ENCODE measurements at regions not wholly inside any gene's neighbourhood (a gene's known extent, or its start where the extent isn't known, plus 50 kb on each side); places are given as distances from the start of the nearest gene placed in this dataset.
"Not testable (repeated sequence)": the region's sequence is repeated elsewhere in the genome, so short reads cannot be mapped to it uniquely, and the experiment has no call there.

DNA sequence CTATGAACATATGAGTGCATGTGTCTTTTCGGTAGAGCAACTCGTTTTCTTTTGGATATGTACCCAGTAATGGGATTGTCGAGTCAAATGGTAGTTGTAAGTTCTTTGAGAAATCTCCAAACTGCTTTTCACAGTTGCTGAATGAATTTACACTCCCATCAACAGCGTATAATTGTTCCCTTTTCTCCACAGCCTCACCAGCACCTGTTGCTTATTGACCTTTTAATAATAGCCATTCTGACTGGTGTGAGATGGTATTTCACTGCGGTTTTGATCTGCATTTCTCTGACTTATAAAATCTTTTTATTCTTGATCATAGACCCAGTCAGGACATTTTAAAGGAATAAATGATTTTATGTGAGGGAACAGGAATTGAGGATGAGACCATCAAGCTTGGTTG lies 165.0 kb upstream of the KCTD3 start:
- no peak for DNase-seq

- DNase-seq, result no peak
Measured at GRCh38 chr1:215405211-215405610, 161.9 kb upstream of the KCTD3 start.

- no peak for DNase-seq
Measured at GRCh38 chr1:215406927-215407326, 160.2 kb upstream of the KCTD3 start.

DNA sequence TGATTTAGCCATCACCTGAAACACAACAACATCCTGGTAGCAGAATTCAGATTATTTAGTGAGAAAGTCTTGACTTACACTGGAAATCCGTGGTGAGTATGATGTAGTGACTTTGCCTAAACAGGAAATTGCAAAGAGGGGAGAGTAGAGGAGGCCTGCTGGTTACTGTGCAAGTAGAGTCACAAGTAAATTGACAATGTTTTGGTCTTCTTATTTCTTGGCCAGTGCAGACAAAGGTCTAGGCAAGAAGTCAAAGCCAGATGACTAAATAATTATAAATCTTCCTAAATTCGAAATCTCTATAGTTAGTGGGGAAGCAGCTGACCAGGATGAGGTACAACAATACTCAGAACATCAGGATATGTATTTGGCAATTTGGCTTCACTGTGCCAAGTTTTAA lies 159.5 kb upstream of the KCTD3 start:
- no peak for DNase-seq

DNA sequence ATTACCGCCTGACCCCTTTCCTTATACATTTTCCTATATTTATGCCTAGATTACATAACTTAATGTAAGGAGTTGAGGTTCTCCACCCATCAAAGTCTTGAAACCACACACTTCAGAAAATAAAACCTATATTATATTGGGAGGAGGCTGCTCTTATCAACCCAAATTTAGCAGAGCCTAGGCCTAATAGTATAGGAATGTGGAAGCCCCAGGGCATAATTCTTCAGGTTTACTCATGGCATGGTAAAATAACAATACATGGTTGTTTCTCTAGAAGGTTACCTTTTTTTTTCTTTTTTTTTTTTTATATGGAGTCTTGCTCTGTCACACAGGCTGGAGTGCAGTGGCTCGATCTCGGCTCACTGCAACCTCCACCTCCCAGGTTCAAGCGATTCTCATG lies 157.6 kb upstream of the KCTD3 start:
- DNase-seq, result not testable (repeated sequence)

DNA sequence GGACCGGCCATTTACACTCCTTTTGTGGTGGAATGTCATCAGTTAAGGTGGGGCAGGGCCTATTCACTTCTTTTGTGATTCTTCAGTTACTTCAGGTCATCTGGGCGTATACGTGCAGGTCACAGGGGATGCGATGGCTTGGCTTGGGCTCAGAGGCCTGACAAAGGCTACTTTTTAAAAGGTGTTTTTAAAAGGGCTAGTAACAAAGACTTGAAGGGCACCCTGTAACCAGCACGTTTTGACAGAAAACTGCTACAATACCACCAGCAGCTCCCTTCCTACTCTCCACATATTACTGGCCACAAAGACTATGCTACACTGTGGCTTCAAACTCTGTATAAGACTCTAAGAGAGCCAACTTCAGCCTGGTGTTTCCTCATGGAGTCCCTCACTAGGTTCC lies 151.6 kb upstream of the KCTD3 start:
- DNase-seq, result not testable (repeated sequence)

- DNase-seq, result no peak
Measured at GRCh38 chr1:215416497-215416896, 150.6 kb upstream of the KCTD3 start.

DNA sequence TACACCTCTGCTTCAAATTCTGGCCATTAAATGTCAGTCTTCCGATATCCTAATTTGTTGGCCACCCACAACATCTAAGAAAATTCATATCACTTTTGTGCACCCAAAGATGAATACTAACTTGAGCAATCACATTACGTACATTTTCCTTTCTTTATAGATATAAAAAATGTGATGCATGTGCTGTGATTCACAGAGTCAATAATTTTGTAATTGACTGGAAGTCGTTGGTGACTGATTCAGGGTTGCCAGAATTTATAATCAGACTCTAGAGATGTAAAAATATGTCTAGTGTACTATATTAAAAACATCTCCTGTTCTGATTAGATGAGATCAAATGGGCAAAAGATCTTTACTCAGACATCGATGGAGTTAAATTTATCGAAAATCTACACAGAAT lies 150.0 kb upstream of the KCTD3 start:
- no peak for DNase-seq

GRCh38 chr1:215418876-215419447 lies 148.1 kb upstream of the KCTD3 start:
- DNase-seq, result no peak

DNA sequence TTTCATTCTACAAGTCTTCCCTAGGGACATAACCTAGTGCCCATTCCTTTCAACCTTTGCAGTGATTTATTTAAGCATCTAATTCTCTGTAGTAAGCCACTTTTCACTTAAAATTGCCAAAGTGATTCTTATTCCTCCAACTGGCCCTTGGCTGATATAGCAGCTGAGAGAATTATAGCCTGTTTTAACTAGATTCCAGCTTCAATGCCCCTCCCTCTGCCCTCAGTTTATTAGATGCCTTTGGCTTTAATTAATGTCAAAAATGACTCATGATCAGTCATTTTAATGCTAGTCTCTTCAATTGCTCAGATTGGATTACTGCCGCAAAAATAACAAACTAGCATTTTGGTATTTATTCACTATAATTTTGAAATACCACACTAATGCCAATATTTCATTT lies 145.4 kb upstream of the KCTD3 start:
- DNase-seq, result no peak

GRCh38 chr1:215423288-215423687 lies 143.8 kb upstream of the KCTD3 start:
- DNase-seq, result no peak

GRCh38 chr1:215425138-215425537 lies 142.0 kb upstream of the KCTD3 start:
- DNase-seq, result no peak

DNA sequence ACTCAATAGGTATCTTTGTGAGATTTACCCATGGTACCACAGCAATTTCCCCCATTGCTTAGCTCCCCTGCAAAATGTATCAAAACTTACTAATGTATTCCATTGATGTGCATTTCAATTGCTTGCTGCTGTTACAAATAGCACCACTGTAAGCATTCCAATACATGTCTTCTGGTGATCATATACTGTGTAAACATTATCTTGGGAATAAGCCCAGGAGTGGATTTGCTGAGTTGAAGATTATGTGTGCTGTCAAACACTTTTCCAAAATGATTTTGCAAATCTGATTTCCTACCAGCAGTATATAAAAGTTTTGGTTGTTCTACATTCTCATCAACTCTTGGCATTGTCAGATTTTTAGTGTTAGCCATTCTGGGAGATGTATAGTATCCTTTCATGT lies 141.0 kb upstream of the KCTD3 start:
- no peak for DNase-seq

DNA sequence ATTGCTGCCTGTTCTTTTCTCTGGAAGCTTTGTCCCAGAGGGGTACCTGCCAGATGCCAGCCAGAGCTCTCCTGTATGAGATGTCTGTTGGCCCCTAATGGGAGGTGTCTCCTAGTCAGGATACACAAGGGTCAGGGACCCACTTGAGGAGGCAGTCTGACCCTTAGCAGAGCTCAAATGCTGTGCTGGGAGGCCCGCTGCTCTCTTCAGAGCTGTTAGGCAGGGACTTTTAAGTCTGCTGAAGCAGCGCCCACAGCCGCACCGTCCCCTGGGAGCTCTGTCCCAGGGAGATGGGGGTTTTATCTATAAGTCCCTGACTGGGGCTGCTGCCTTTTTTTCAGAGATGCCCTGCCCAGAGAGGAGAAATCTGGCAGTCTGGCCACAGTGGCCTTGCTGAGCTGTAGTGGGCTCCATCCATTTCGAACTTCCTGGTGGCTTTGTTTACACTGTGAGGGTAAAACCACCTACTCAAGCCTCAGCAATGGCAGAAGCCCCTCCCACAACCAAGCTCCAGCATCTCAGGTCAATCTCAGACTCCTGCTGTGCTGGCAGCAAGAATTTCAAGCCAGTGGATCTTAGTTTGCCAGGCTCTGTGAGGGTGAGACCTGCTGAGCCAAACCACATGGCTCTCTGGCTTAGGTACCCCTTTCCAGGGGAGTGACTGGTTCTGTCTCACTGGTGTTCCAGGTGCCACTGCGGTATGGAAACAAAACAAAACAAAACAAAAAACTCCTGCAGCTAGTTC lies 134.4 kb upstream of the KCTD3 start:
- not testable (repeated sequence) for DNase-seq

- DNase-seq, result no peak
Measured at GRCh38 chr1:215433237-215433636, 133.9 kb upstream of the KCTD3 start.

GRCh38 chr1:215439549-215439948 lies 127.6 kb upstream of the KCTD3 start:
- DNase-seq, result no peak

- no peak for DNase-seq
Measured at GRCh38 chr1:215444715-215445414, 122.2 kb upstream of the KCTD3 start.

DNA sequence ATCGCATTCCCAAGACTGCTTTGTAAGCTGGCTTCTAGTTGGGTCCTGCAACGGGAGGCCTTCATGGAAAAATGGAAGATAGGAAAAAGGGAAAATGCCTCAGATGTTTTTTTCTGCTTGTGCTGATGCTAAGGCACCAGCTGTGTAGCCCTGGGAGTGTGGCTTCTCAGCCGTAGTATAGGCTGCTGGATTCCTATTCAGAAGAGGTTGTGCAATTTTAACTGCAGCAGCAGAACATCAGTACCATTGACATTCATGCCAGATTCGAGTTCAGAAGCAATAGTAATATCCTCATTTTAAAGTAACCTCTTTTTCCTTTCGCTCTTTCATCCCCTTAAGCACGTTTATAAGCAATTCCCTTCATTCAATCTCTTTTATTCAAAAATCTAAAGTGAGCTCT lies 119.1 kb upstream of the KCTD3 start:
- not testable (repeated sequence) for DNase-seq

GRCh38 chr1:215449147-215449546 lies 118.0 kb upstream of the KCTD3 start:
- not testable (repeated sequence) for DNase-seq

DNA sequence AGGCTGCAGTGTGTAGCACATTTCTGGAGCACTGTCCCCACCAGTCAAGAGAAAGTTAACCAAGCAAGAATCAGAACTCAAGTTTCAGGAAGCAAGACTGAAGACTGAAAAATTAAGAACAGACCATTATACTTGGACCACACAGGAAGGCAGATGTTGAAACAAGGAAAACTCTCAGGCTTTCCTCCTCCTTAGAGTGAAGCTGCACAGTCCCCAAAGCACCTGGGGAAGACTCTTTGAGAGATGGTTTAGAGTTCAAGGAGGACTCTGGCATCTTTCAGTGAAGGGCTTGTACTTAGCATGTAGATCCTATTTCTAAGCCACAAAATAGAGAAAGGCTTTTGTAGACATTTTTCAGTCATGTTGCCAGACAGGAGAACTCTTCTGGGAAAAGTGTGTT lies 113.7 kb upstream of the KCTD3 start:
- no peak for DNase-seq

- no peak for DNase-seq
Measured at GRCh38 chr1:215457213-215457612, 109.9 kb upstream of the KCTD3 start.

- no peak for DNase-seq
Measured at GRCh38 chr1:215458104-215458503, 109.0 kb upstream of the KCTD3 start.

GRCh38 chr1:215458562-215458961 lies 108.5 kb upstream of the KCTD3 start:
- DNase-seq, result no peak

- DNase-seq, result no peak
Measured at GRCh38 chr1:215459136-215459535, 108.0 kb upstream of the KCTD3 start.
